HepG2 (cell line): ENCODE measurements at regions not wholly inside any gene's neighbourhood (a gene's known extent, or its start where the extent isn't known, plus 50 kb on each side); places are given as distances from the start of the nearest gene placed in this dataset.

Source experiments
- ATF7 ChIP-seq, 2 experiments: fragments of 450-650 bp in 1 of 2; sonication (generic) in 1 of 2; formaldehyde crosslinking in 1 of 2; IDR thresholded peaks; 2 replicates each; pipeline versions ENCODE4 v1.4.0 to v1.6.1; 2016 to 2020; ENCODE audit warnings: antibody characterized with exemption in 1 of 2, mild to moderate bottlenecking in 1 of 2, missing genetic modification reagents in 1 of 2
- ATM ChIP-seq: fragments of 450-650 bp; IDR thresholded peaks from 2 replicates; pipeline ENCODE4 v1.7.1; 2017; ENCODE audit warnings: mild to moderate bottlenecking, borderline replicate concordance
- BCL6 ChIP-seq: IDR thresholded peaks from 2 replicates; pipeline ENCODE4 v1.6.1; 2016; ENCODE audit warnings: missing genetic modification reagents, missing compliant biosample characterization
- CTCF ChIP-seq: sonication (generic); formaldehyde crosslinking; IDR thresholded peaks from 2 replicates; pipeline ENCODE4 v1.5.0; 2020; ENCODE audit warnings: mild to moderate bottlenecking, missing genetic modification reagents, moderate library complexity
- FOXM1 ChIP-seq: sonication (generic); formaldehyde crosslinking; IDR thresholded peaks from 2 replicates; pipeline ENCODE4 v1.5.0; 2020; ENCODE audit warnings: missing genetic modification reagents
- NBN ChIP-seq: fragments of 450-650 bp; conservative IDR thresholded peaks from 2 replicates; pipeline ENCODE4 v1.6.1; 2017
- POLR2A ChIP-seq, 2 experiments: IDR thresholded peaks; 2 replicates each; pipeline ENCODE4 v1.6.1; 2011; ENCODE audit warnings: low read depth in 2 of 2, low read length in 2 of 2, mild to moderate bottlenecking in 1 of 2, moderate library complexity in 1 of 2; ENCODE audit not compliant: insufficient read depth in 1 of 2
- SATB2 ChIP-seq: sonication (generic); formaldehyde crosslinking; IDR thresholded peaks from 2 replicates; pipeline ENCODE4 v1.5.0; 2020; ENCODE audit warnings: missing genetic modification reagents
- SIN3B ChIP-seq: fragments of 150-350 bp; IDR thresholded peaks from 2 replicates; pipeline ENCODE4 v1.6.1; 2014; ENCODE audit warnings: low read length
- TERF1 ChIP-seq: sonication (generic); formaldehyde crosslinking; IDR thresholded peaks from 2 replicates; pipeline ENCODE4 v1.8.0; 2022; ENCODE audit warnings: mild to moderate bottlenecking, missing genetic modification reagents, moderate library complexity
- TOE1 ChIP-seq: sonication (generic); formaldehyde crosslinking; IDR thresholded peaks from 2 replicates; pipeline ENCODE4 v1.4.0; 2020; ENCODE audit warnings: mild to moderate bottlenecking, missing genetic modification reagents
- TF ChIP-seq, protein P1 (sequence below): IDR thresholded peaks from 2 replicates; pipeline ENCODE4 v1.6.1; 2016; ENCODE audit warnings: low read depth, missing genetic modification reagents, missing compliant biosample characterization
- TF ChIP-seq, protein P2 (sequence below): sonication (generic); formaldehyde crosslinking; IDR thresholded peaks from 2 replicates; pipeline ENCODE4 v1.5.0; 2020; ENCODE audit warnings: missing genetic modification reagents, mild to moderate bottlenecking, borderline replicate concordance

DNA sequence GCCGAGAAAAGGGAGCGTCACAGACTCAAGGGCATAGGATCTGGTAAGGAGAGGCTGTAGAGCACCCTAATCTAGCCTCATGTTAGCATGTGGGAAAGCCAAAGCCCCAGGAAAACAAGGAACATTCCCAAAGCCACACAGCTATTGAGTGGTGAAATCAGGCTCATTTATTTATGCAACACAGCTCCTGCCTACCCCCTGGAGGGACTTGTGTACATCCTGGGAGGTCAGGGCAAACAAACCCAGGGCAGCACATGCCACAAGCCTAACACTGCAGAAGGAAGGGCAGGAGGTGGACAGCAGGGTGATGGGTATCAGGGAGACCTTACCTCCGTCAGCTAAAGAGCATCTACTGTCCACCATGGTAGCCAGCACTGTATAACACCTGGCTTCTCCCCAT lies 283.5 kb downstream of the RPLP1 start:
- no peak for TF ChIP-seq ATM
- TF ChIP-seq TOE1 (CRISPR knock-in tag) = no peak
- TF ChIP-seq TERF1 (CRISPR knock-in tag) = no peak
- TF ChIP-seq CTCF = no peak
- TF ChIP-seq ATF7 (IDR thresholded peaks at IDR 0.05) = no peak
- TF ChIP-seq ATF7 (CRISPR knock-in tag; IDR thresholded peaks at IDR 0.05) = no peak
- no peak for TF ChIP-seq SATB2 (CRISPR knock-in tag)
- TF ChIP-seq NBN = no peak
- TF ChIP-seq BCL6 (CRISPR knock-in tag) = no peak
- TF ChIP-seq POLR2A (IDR thresholded peaks at IDR 0.05; ENCODE audit: insufficient read depth in 1 of 2, low read depth in 2 of 2, low read length in 2 of 2) = no peak
- TF ChIP-seq, protein P1, sequence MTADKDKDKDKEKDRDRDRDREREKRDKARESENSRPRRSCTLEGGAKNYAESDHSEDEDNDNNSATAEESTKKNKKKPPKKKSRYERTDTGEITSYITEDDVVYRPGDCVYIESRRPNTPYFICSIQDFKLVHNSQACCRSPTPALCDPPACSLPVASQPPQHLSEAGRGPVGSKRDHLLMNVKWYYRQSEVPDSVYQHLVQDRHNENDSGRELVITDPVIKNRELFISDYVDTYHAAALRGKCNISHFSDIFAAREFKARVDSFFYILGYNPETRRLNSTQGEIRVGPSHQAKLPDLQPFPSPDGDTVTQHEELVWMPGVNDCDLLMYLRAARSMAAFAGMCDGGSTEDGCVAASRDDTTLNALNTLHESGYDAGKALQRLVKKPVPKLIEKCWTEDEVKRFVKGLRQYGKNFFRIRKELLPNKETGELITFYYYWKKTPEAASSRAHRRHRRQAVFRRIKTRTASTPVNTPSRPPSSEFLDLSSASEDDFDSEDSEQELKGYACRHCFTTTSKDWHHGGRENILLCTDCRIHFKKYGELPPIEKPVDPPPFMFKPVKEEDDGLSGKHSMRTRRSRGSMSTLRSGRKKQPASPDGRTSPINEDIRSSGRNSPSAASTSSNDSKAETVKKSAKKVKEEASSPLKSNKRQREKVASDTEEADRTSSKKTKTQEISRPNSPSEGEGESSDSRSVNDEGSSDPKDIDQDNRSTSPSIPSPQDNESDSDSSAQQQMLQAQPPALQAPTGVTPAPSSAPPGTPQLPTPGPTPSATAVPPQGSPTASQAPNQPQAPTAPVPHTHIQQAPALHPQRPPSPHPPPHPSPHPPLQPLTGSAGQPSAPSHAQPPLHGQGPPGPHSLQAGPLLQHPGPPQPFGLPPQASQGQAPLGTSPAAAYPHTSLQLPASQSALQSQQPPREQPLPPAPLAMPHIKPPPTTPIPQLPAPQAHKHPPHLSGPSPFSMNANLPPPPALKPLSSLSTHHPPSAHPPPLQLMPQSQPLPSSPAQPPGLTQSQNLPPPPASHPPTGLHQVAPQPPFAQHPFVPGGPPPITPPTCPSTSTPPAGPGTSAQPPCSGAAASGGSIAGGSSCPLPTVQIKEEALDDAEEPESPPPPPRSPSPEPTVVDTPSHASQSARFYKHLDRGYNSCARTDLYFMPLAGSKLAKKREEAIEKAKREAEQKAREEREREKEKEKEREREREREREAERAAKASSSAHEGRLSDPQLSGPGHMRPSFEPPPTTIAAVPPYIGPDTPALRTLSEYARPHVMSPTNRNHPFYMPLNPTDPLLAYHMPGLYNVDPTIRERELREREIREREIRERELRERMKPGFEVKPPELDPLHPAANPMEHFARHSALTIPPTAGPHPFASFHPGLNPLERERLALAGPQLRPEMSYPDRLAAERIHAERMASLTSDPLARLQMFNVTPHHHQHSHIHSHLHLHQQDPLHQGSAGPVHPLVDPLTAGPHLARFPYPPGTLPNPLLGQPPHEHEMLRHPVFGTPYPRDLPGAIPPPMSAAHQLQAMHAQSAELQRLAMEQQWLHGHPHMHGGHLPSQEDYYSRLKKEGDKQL (CRISPR knock-in tag) = no peak
- TF ChIP-seq, protein P2, sequence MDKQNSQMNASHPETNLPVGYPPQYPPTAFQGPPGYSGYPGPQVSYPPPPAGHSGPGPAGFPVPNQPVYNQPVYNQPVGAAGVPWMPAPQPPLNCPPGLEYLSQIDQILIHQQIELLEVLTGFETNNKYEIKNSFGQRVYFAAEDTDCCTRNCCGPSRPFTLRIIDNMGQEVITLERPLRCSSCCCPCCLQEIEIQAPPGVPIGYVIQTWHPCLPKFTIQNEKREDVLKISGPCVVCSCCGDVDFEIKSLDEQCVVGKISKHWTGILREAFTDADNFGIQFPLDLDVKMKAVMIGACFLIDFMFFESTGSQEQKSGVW (CRISPR knock-in tag) = no peak
- no peak for TF ChIP-seq SIN3B
- no peak for TF ChIP-seq FOXM1 (CRISPR knock-in tag)
